ENCODE measurements at regions not wholly inside any gene's neighbourhood (a gene's known extent, or its start where the extent isn't known, plus 50 kb on each side); places are given as distances from the start of the nearest gene placed in this dataset.
"Not testable (repeated sequence)": the region's sequence is repeated elsewhere in the genome, so short reads cannot be mapped to it uniquely, and the experiment has no call there.

DNA sequence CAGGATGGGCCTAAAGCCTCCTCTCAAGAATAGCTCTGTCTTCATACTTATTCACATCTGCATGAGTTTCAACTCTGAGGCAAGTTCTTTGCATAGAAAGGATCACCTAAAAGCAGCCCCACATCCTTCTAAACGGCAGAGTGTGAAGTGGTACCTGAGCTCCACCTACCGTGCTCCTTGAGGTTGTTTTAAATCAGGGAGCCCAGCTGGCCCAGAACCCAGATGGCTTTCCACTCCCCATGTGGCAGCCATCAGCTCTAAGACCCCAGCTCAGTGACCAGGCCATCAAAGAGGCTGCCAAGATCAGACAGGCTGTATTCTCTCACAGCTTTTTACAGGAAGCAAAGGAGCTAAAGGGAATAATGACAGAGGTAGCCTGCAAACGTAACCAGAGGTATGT is 299.3 kb downstream of the RASEF start:
- no peak overlapping the region for H3K4me3 ChIP-seq (ENCODE audit: insufficient read length, low read depth)
- H3K4me1 ChIP-seq (ENCODE audit: insufficient read depth, insufficient read length): no peaks in the 10 kb centered on the region
- H3K36me3 ChIP-seq (ENCODE audit: insufficient read depth, insufficient read length, low read length): no peaks in the 10 kb centered on the region
- H3K27me3 ChIP-seq (ENCODE audit: insufficient read depth, insufficient read length): no peaks in the 10 kb centered on the region
- no peak for DNase-seq (ENCODE audit: low read depth, low spot score)
- H3K9ac ChIP-seq (ENCODE audit: insufficient read length, low read depth): no peak overlapping the region
- no peaks in the 10 kb centered on the region for H3K9me3 ChIP-seq (ENCODE audit: insufficient read depth, low read length)
- TF ChIP-seq SUZ12 (IDR thresholded peaks at IDR 0.05; ENCODE audit: extremely low read depth, insufficient read depth, insufficient read length) (no peak), ZNF274 (IDR thresholded peaks at IDR 0.05; ENCODE audit: low read depth, low read length) (no peak), YY1 (IDR thresholded peaks at IDR 0.05; ENCODE audit: insufficient read depth, insufficient read length) (no peak)

DNA sequence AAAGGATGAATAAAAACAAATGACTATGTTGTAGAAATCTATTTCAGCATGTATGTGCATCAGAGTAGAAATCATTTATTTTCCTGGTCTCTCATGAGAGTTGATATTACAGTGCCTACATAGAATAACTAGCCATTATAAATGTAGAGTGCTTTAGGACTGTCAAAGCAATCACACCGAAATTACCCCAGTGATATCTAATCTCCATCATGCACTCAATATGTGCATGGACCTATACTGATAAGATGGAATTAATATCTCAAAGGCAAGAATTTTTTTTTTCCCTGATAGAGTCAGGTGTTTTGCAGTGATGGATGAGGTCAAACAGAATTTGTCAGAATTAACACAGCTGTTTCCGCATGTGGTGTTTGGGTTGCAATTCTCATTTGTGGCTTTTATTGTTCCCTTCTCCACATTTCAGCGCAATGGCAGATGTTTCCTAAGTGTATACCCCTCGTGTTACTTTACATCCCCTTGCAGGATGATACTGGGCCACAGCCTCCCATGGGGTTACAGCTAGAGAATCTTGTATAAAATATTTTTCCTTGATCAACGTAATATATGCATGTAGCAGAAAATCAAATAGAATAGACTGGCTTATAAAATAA is 298.8 kb downstream of the RASEF start:
- Histone ChIP-seq H3K4me3 (ENCODE audit: insufficient read length, low read depth) (no peak overlapping the region), H3K36me3 (ENCODE audit: insufficient read depth, insufficient read length, low read length) (no peaks in the 10 kb centered on the region), H3K9ac (ENCODE audit: insufficient read length, low read depth) (no peak overlapping the region), H3K27me3 (ENCODE audit: insufficient read depth, insufficient read length) (no peaks in the 10 kb centered on the region), H3K4me1 (ENCODE audit: insufficient read depth, insufficient read length) (no peaks in the 10 kb centered on the region), H3K9me3 (ENCODE audit: insufficient read depth, low read length) (no peaks in the 10 kb centered on the region)
- TF ChIP-seq ZNF274 (IDR thresholded peaks at IDR 0.05; ENCODE audit: low read depth, low read length) (no peak), SUZ12 (IDR thresholded peaks at IDR 0.05; ENCODE audit: extremely low read depth, insufficient read depth, insufficient read length) (no peak), YY1 (IDR thresholded peaks at IDR 0.05; ENCODE audit: insufficient read depth, insufficient read length) (no peak)
- no peak for DNase-seq (ENCODE audit: low read depth, low spot score)

DNA sequence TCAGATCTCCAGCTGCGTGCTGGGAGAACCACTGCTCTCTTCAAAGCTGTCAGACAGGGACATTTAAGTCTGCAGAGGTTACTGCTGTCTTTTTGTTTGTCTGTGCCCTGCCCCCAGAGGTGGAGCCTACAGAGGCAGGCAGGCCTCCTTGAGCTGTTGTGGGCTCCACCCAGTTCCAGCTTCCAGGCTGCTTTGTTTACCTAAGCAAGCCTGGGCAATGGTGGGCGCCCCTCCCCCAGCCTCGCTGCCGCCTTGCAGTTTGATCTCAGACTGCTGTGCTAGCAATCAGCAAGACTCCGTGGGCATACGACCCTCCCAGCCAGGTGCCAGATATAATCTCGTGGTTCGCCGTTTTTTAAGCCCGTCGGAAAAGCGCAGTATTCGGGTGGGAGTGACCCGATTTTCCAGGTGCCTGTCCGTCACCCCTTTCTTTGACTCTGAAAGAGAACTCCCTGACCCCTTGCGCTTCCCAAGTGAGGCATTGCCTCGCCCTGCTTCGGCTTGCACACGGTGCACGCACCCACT is 288.2 kb downstream of the RASEF start:
- not testable (repeated sequence) for DNase-seq (ENCODE audit: low read depth, low spot score); H3K4me1 ChIP-seq (ENCODE audit: insufficient read depth, insufficient read length); H3K36me3 ChIP-seq (ENCODE audit: insufficient read depth, insufficient read length, low read length); H3K4me3 ChIP-seq (ENCODE audit: insufficient read length, low read depth); H3K9ac ChIP-seq (ENCODE audit: insufficient read length, low read depth); H3K27me3 ChIP-seq (ENCODE audit: insufficient read depth, insufficient read length)
- peaks cover 21% of the 10 kb centered on the region; the same call in 1 of the 2 replicates for H3K9me3 ChIP-seq (ENCODE audit: insufficient read depth, low read length)

DNA sequence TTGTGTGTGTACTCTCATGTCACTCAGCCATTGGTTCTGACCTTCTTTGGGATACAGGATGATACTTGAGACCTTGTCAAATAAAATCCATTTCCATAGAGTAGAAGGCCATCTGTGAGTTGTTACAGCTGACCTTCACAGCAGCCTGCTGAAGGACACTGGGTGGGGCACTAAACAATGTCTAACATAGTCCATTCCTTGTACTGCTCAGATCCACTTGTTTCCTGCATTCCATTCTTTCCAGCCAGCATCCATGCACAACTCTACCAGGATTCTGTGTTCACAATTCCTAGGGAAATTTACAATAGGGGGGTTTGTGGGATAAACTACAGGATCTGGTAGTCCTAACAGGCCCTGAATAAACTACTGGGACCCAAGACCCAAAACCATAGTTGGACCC is 286.4 kb downstream of the RASEF start:
- Histone ChIP-seq H3K4me3 (ENCODE audit: insufficient read length, low read depth) (no peak overlapping the region), H3K9me3 (ENCODE audit: insufficient read depth, low read length) (peaks cover 28% of the 10 kb centered on the region; the same call in 1 of the 2 replicates), H3K4me1 (ENCODE audit: insufficient read depth, insufficient read length) (no peaks in the 10 kb centered on the region), H3K9ac (ENCODE audit: insufficient read length, low read depth) (no peak overlapping the region), H3K27me3 (ENCODE audit: insufficient read depth, insufficient read length) (no peaks in the 10 kb centered on the region), H3K36me3 (ENCODE audit: insufficient read depth, insufficient read length, low read length) (no peaks in the 10 kb centered on the region)
- no peak for DNase-seq (ENCODE audit: low read depth, low spot score)
- TF ChIP-seq SUZ12 (IDR thresholded peaks at IDR 0.05; ENCODE audit: extremely low read depth, insufficient read depth, insufficient read length) (no peak), YY1 (IDR thresholded peaks at IDR 0.05; ENCODE audit: insufficient read depth, insufficient read length) (no peak), ZNF274 (IDR thresholded peaks at IDR 0.05; ENCODE audit: low read depth, low read length) (no peak)

DNA sequence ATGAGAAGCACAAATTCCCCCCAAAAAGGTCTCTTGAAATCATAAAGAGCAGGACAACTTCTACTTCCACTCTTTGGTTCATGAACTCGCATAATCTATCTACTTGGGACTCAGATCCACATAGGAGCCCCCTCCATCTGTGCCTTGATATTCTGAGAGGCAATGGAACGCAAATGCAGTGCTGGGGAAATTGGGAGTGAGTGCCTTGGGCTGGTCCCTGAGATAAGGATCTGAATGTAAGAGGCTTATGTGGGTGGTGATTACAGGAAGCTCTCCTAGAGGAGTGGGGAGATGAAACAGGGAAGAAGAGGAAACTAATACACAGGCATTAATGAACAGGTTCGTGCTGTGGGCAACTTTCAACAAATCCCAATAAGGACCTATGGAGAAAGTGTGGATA is 285.6 kb downstream of the RASEF start:
- DNase-seq (ENCODE audit: low read depth, low spot score): no peak
- no peaks in the 10 kb centered on the region for H3K36me3 ChIP-seq (ENCODE audit: insufficient read depth, insufficient read length, low read length)
- H3K9ac ChIP-seq (ENCODE audit: insufficient read length, low read depth): no peak overlapping the region
- no peak overlapping the region for H3K4me3 ChIP-seq (ENCODE audit: insufficient read length, low read depth)
- H3K27me3 ChIP-seq (ENCODE audit: insufficient read depth, insufficient read length): no peaks in the 10 kb centered on the region
- H3K4me1 ChIP-seq (ENCODE audit: insufficient read depth, insufficient read length): no peaks in the 10 kb centered on the region
- TF ChIP-seq SUZ12 (IDR thresholded peaks at IDR 0.05; ENCODE audit: extremely low read depth, insufficient read depth, insufficient read length) (no peak), YY1 (IDR thresholded peaks at IDR 0.05; ENCODE audit: insufficient read depth, insufficient read length) (no peak), ZNF274 (IDR thresholded peaks at IDR 0.05; ENCODE audit: low read depth, low read length) (no peak)
- H3K9me3 ChIP-seq (ENCODE audit: insufficient read depth, low read length): peaks cover 28% of the 10 kb centered on the region; the same call in 1 of the 2 replicates

DNA sequence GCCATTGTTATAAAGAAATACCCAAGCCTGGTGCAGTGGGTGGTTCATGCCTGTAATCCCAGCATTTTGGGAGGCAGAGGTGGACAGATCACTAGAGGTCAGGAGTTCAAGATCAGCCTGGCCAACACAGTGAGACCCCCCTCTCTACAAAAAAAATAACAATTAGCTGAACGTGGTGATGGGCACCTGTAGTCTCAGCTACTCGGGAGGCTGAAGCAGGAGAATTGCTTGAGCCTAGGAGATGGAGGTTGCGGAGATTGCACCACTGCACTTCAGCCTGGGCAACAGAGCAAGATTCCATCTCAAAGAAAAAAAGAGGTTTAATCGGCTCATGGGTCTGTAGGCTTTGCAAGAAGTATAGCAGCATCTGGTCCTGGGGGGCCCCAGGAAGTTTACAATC is 284.0 kb downstream of the RASEF start:
- not testable (repeated sequence) for DNase-seq (ENCODE audit: low read depth, low spot score); H3K4me3 ChIP-seq (ENCODE audit: insufficient read length, low read depth); H3K27me3 ChIP-seq (ENCODE audit: insufficient read depth, insufficient read length); H3K9ac ChIP-seq (ENCODE audit: insufficient read length, low read depth); H3K4me1 ChIP-seq (ENCODE audit: insufficient read depth, insufficient read length); H3K36me3 ChIP-seq (ENCODE audit: insufficient read depth, insufficient read length, low read length)
- H3K9me3 ChIP-seq (ENCODE audit: insufficient read depth, low read length): peaks cover 28% of the 10 kb centered on the region; the same call in 1 of the 2 replicates

DNA sequence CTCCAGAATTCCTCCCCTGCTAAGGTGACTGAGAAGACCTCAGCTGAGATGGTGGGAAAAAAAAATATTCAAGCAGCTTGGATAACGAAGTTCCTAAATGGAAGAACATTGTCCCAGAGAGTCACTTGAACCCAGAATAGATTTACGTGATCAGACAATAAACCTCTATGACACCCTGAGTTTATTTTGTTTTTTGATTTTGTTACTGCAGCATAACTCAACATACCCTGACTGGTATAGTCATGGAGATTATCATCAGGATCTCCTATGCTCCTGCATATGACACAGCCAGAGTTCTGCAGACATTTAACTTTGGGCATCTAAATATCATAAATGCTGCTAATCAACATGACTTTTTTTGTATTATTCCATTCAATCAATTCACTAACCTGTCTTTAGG is 282.9 kb downstream of the RASEF start:
- Histone ChIP-seq H3K9me3 (ENCODE audit: insufficient read depth, low read length) (peaks cover 28% of the 10 kb centered on the region; the same call in 1 of the 2 replicates), H3K4me3 (ENCODE audit: insufficient read length, low read depth) (no peak overlapping the region), H3K9ac (ENCODE audit: insufficient read length, low read depth) (no peak overlapping the region), H3K4me1 (ENCODE audit: insufficient read depth, insufficient read length) (no peaks in the 10 kb centered on the region), H3K36me3 (ENCODE audit: insufficient read depth, insufficient read length, low read length) (no peaks in the 10 kb centered on the region), H3K27me3 (ENCODE audit: insufficient read depth, insufficient read length) (no peaks in the 10 kb centered on the region)
- DNase-seq (ENCODE audit: low read depth, low spot score): no peak
- no peak for TF ChIP-seq ZNF274 (IDR thresholded peaks at IDR 0.05; ENCODE audit: low read depth, low read length)
- TF ChIP-seq SUZ12 (IDR thresholded peaks at IDR 0.05; ENCODE audit: extremely low read depth, insufficient read depth, insufficient read length): no peak
- TF ChIP-seq YY1 (IDR thresholded peaks at IDR 0.05; ENCODE audit: insufficient read depth, insufficient read length): no peak
